ENCODE measurements at regions not wholly inside any gene's neighbourhood (a gene's known extent, or its start where the extent isn't known, plus 50 kb on each side); places are given as distances from the start of the nearest gene placed in this dataset.

DNA sequence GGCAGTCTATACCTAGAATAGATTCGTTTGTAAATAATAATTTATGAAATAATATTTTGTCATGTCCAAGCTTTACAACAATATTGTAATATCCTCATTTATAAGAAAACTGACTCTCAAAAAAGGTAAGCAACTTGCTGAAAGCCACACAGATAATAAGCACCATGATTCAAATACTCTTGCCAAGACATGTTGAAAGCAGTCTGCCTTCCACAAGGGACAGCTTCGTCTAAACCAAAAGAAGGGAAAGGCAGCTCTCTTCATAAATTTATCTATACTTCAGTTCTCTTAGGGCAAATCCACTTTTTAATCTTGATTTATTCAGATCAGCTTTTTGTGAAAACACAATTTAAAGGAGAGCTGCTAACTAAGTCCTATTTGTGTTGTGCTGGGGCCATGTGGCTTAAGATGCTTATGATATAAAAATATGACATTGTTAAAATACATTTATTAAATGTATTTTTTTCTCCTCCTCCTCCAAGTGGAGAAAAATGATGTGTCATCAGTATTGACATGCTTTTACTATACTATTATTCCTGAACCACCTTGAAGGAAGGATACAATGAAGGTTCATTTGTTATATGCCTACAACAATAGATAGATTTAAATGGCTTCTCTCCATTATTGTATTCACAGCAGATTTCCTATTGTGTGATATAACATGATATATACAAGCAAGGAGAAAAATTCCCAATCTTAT lies 737.0 kb downstream of the HDGFL1 start:
- Histone ChIP-seq H4K20me1 (ENCODE audit: control insufficient read depth, extremely low read depth, insufficient read depth, low read length) (no peaks in the 10 kb centered on the region), H3K4me2 (ENCODE audit: extremely low read depth, insufficient read depth, low read length) (no peak overlapping the region), H3K9me3 (ENCODE audit: control insufficient read depth, insufficient read depth, low read depth, low read length) (no peaks in the 10 kb centered on the region), H3K4me3 (replicated peaks in 1 of 4; ENCODE audit: control extremely low read depth in 1 of 4, insufficient read depth in 1 of 4, low read depth in 3 of 4, low read length in 4 of 4) (no peak overlapping the region), H3K9ac (ENCODE audit: insufficient read depth, low read length) (no peak overlapping the region), H3K27me3 (ENCODE audit: control insufficient read depth, insufficient read depth, low read length) (no peaks in the 10 kb centered on the region), H2AFZ (ENCODE audit: low read length) (no peak overlapping the region), H3K36me3 (ENCODE audit: control insufficient read depth, insufficient read depth, low read length) (no peaks in the 10 kb centered on the region), H3K27ac (ENCODE audit: insufficient read depth, low read length) (no peak overlapping the region), H3K4me1 (ENCODE audit: control insufficient read depth, extremely low read depth, insufficient read depth, low read length) (no peaks in the 10 kb centered on the region), H3K79me2 (ENCODE audit: control insufficient read depth, insufficient read depth, low read length) (no peaks in the 10 kb centered on the region)
- no peak for DNase-seq (ENCODE audit: low read depth in 2 of 2)
- TF ChIP-seq EZH2 (IDR thresholded peaks at IDR 0.05; ENCODE audit: low read length, missing control alignments) = no peak
- TF ChIP-seq, protein P1, sequence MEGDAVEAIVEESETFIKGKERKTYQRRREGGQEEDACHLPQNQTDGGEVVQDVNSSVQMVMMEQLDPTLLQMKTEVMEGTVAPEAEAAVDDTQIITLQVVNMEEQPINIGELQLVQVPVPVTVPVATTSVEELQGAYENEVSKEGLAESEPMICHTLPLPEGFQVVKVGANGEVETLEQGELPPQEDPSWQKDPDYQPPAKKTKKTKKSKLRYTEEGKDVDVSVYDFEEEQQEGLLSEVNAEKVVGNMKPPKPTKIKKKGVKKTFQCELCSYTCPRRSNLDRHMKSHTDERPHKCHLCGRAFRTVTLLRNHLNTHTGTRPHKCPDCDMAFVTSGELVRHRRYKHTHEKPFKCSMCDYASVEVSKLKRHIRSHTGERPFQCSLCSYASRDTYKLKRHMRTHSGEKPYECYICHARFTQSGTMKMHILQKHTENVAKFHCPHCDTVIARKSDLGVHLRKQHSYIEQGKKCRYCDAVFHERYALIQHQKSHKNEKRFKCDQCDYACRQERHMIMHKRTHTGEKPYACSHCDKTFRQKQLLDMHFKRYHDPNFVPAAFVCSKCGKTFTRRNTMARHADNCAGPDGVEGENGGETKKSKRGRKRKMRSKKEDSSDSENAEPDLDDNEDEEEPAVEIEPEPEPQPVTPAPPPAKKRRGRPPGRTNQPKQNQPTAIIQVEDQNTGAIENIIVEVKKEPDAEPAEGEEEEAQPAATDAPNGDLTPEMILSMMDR (conservative IDR thresholded peaks at IDR 0.05 in 1 of 2, IDR thresholded peaks at IDR 0.05 in 1 of 2; ENCODE audit: low read depth in 1 of 2, low read length in 2 of 2) = no peak

DNA sequence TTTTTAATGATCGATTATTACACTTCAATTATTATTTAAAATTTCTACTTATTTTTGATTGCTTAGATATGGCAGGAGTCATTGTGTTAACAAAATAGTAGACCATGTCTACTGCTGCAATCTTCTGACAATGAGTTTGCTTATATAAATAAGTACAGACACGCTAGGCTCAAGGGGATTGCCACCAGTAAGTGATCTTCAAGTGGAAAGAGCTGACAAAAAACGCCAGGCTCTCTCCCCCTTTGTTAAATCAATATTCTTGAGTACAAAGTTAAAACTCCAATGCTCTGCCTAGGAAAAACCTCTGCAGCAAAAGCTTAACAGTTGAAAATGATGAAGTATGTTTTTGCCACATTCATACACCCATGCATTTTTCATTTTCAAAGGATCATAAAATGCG lies 738.1 kb downstream of the HDGFL1 start:
- no peak overlapping the region for H3K4me2 ChIP-seq (ENCODE audit: extremely low read depth, insufficient read depth, low read length)
- DNase-seq (ENCODE audit: low read depth in 2 of 2) = no peak

DNA sequence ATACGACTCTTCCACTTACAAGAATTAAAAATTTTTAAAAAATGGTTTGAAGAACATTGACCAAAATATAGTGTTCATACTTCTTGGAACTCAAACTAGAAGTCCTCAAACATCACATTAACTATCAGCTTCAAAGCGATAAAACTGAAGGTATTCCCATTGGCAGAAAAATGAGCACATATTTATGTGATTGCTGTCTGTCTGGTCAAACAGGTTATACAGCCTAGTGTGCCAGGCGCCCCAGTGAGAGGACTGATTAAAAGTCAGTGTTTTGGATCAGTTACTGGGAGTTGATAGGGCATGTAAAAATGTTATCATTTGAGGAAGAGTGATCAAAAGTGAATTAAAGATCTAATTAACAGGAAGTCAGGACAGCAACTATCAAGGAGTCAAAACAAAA lies 738.8 kb downstream of the HDGFL1 start:
- Histone ChIP-seq H3K9ac (ENCODE audit: insufficient read depth, low read length) (no peak overlapping the region), H3K9me3 (ENCODE audit: control insufficient read depth, insufficient read depth, low read depth, low read length) (no peaks in the 10 kb centered on the region), H2AFZ (ENCODE audit: low read length) (no peak overlapping the region), H4K20me1 (ENCODE audit: control insufficient read depth, extremely low read depth, insufficient read depth, low read length) (no peaks in the 10 kb centered on the region), H3K4me1 (ENCODE audit: control insufficient read depth, extremely low read depth, insufficient read depth, low read length) (no peaks in the 10 kb centered on the region), H3K4me2 (ENCODE audit: extremely low read depth, insufficient read depth, low read length) (no peak overlapping the region), H3K27ac (ENCODE audit: insufficient read depth, low read length) (no peak overlapping the region), H3K4me3 (replicated peaks in 1 of 4; ENCODE audit: control extremely low read depth in 1 of 4, insufficient read depth in 1 of 4, low read depth in 3 of 4, low read length in 4 of 4) (no peak overlapping the region), H3K36me3 (ENCODE audit: control insufficient read depth, insufficient read depth, low read length) (no peaks in the 10 kb centered on the region), H3K27me3 (ENCODE audit: control insufficient read depth, insufficient read depth, low read length) (no peaks in the 10 kb centered on the region), H3K79me2 (ENCODE audit: control insufficient read depth, insufficient read depth, low read length) (no peaks in the 10 kb centered on the region)
- no peak for DNase-seq (ENCODE audit: low read depth in 2 of 2)
- TF ChIP-seq, protein P1 (conservative IDR thresholded peaks at IDR 0.05 in 1 of 2, IDR thresholded peaks at IDR 0.05 in 1 of 2; ENCODE audit: low read depth in 1 of 2, low read length in 2 of 2) = no peak
- no peak for TF ChIP-seq EZH2 (IDR thresholded peaks at IDR 0.05; ENCODE audit: low read length, missing control alignments)

More for the DNA sequence above, 738.1 kb downstream of the HDGFL1 start:
- H3K4me3 ChIP-seq (replicated peaks in 1 of 4; ENCODE audit: control extremely low read depth in 1 of 4, insufficient read depth in 1 of 4, low read depth in 3 of 4, low read length in 4 of 4) = no peak overlapping the region
- no peak overlapping the region for H3K9ac ChIP-seq (ENCODE audit: insufficient read depth, low read length)
- H3K9me3 ChIP-seq (ENCODE audit: control insufficient read depth, insufficient read depth, low read depth, low read length) = no peaks in the 10 kb centered on the region
- H2AFZ ChIP-seq (ENCODE audit: low read length) = no peak overlapping the region
- no peaks in the 10 kb centered on the region for H3K27me3 ChIP-seq (ENCODE audit: control insufficient read depth, insufficient read depth, low read length)
- H3K4me1 ChIP-seq (ENCODE audit: control insufficient read depth, extremely low read depth, insufficient read depth, low read length) = no peaks in the 10 kb centered on the region
- TF ChIP-seq, protein P1 (conservative IDR thresholded peaks at IDR 0.05 in 1 of 2, IDR thresholded peaks at IDR 0.05 in 1 of 2; ENCODE audit: low read depth in 1 of 2, low read length in 2 of 2) = no peak
- TF ChIP-seq EZH2 (IDR thresholded peaks at IDR 0.05; ENCODE audit: low read length, missing control alignments) = no peak
- no peaks in the 10 kb centered on the region for H3K36me3 ChIP-seq (ENCODE audit: control insufficient read depth, insufficient read depth, low read length)
- H3K79me2 ChIP-seq (ENCODE audit: control insufficient read depth, insufficient read depth, low read length) = no peaks in the 10 kb centered on the region
- H3K27ac ChIP-seq (ENCODE audit: insufficient read depth, low read length) = no peak overlapping the region
- H4K20me1 ChIP-seq (ENCODE audit: control insufficient read depth, extremely low read depth, insufficient read depth, low read length) = no peaks in the 10 kb centered on the region
